ENCODE measurements at regions not wholly inside any gene's neighbourhood (a gene's known extent, or its start where the extent isn't known, plus 50 kb on each side); places are given as distances from the start of the nearest gene placed in this dataset.

GRCh38 chr7:20535541-20535940 lies 79.9 kb upstream of the ABCB5 start:
- TF ChIP-seq ISL1 (CRISPR knock-in tag; IDR thresholded peaks at IDR 0.05) (no peak), ZFP3 (CRISPR knock-in tag; IDR thresholded peaks at IDR 0.05) (no peak), TCF4 (CRISPR knock-in tag; IDR thresholded peaks at IDR 0.05; ENCODE audit: borderline replicate concordance) (no peak), POU6F1 (CRISPR knock-in tag; IDR thresholded peaks at IDR 0.05; ENCODE audit: borderline replicate concordance, low read depth) (no peak), ZNF565 (CRISPR knock-in tag; conservative IDR thresholded peaks at IDR 0.05; ENCODE audit: low read depth) (no peak), PATZ1 (CRISPR knock-in tag; IDR thresholded peaks at IDR 0.05; ENCODE audit: borderline replicate concordance) (no peak), CSDC2 (CRISPR knock-in tag; IDR thresholded peaks at IDR 0.05) (no peak), ZNF70 (CRISPR knock-in tag; IDR thresholded peaks at IDR 0.05) (no peak), CREB5 (CRISPR knock-in tag; IDR thresholded peaks at IDR 0.05; ENCODE audit: low read depth) (no peak), BACH2 (CRISPR knock-in tag; IDR thresholded peaks at IDR 0.05; ENCODE audit: borderline replicate concordance) (no peak), CSRNP3 (CRISPR knock-in tag; IDR thresholded peaks at IDR 0.05) (no peak), GLIS3 (CRISPR knock-in tag; IDR thresholded peaks at IDR 0.05) (no peak), ZC3H10 (CRISPR knock-in tag; IDR thresholded peaks at IDR 0.05) (no peak), OSR1 (CRISPR knock-in tag; IDR thresholded peaks at IDR 0.05) (no peak), TSHZ2 (CRISPR knock-in tag; IDR thresholded peaks at IDR 0.05) (no peak), TOX (CRISPR knock-in tag; IDR thresholded peaks at IDR 0.05; ENCODE audit: borderline replicate concordance) (no peak), ARNTL (CRISPR knock-in tag; IDR thresholded peaks at IDR 0.05; ENCODE audit: borderline replicate concordance, low read depth) (no peak), SNAI2 (CRISPR knock-in tag; IDR thresholded peaks at IDR 0.05) (no peak), ZFP30 (CRISPR knock-in tag; IDR thresholded peaks at IDR 0.05) (no peak)
- ATAC-seq: no peak

- TF ChIP-seq ZFP3 (CRISPR knock-in tag; IDR thresholded peaks at IDR 0.05) (no peak), CREB5 (CRISPR knock-in tag; IDR thresholded peaks at IDR 0.05; ENCODE audit: low read depth) (no peak), ZNF8 (CRISPR knock-in tag; IDR thresholded peaks at IDR 0.05) (no peak), ZFP30 (CRISPR knock-in tag; IDR thresholded peaks at IDR 0.05) (no peak), SNAI2 (CRISPR knock-in tag; IDR thresholded peaks at IDR 0.05) (no peak), CSRNP3 (CRISPR knock-in tag; IDR thresholded peaks at IDR 0.05) (no peak), ARNTL (CRISPR knock-in tag; IDR thresholded peaks at IDR 0.05; ENCODE audit: borderline replicate concordance, low read depth) (no peak), ISL1 (CRISPR knock-in tag; IDR thresholded peaks at IDR 0.05) (no peak), TSHZ2 (CRISPR knock-in tag; IDR thresholded peaks at IDR 0.05) (no peak)
- ATAC-seq: no peak
Measured at GRCh38 chr7:20539201-20539600, 76.3 kb upstream of the ABCB5 start.

Data from SK-N-SH treated with all-trans-retinoic acid at 6 μM for 48 hours (cell line).